Loucy (cell line): ENCODE measurements at regions not wholly inside any gene's neighbourhood (a gene's known extent, or its start where the extent isn't known, plus 50 kb on each side); places are given as distances from the start of the nearest gene placed in this dataset.

Experiments
- CTCF ChIP-seq: fragments of 200-600 bp; sonication (generic); conservative IDR thresholded peaks from 2 replicates; pipeline ENCODE4 v1.5.1; 2014; ENCODE audit warnings: mild to moderate bottlenecking, antibody characterized with exemption, low read length
- EZH2phosphoT487 ChIP-seq: fragments of 200-600 bp; IDR thresholded peaks from 2 replicates; pipeline ENCODE4 v1.6.1; 2018; ENCODE audit warnings: antibody characterized with exemption, mild to moderate bottlenecking, moderate library complexity, borderline replicate concordance

- TF ChIP-seq CTCF (no peak), EZH2phosphoT487 (no peak)
Observed at GRCh38 chr9:109591691-109592090, 93.6 kb upstream of the PTPN3 start.
